ENCODE measurements at regions not wholly inside any gene's neighbourhood (a gene's known extent, or its start where the extent isn't known, plus 50 kb on each side); places are given as distances from the start of the nearest gene placed in this dataset.

GRCh38 chr13:65488606-65489005 is 1741.5 kb downstream of the PCDH9 start:
- peak in 1 of 2 donors; percentile 16 for DNase-seq (ENCODE audit: low read depth in 1 of 2, low spot score in 1 of 2)
- H3K27me3 ChIP-seq: no peaks in the 10 kb centered on the region
- no peaks in the 10 kb centered on the region for H3K9me3 ChIP-seq (ENCODE audit: low read depth)
- no peak overlapping the region for H3K4me3 ChIP-seq
- no peaks in the 10 kb centered on the region for H3K4me1 ChIP-seq (ENCODE audit: low read depth)
- no peak for TF ChIP-seq CTCF (IDR thresholded peaks at IDR 0.05; ENCODE audit: low read depth, low read length)
- no peak overlapping the region for H3K27ac ChIP-seq
- H3K36me3 ChIP-seq: no peaks in the 10 kb centered on the region

- H3K36me3 ChIP-seq: no peaks in the 10 kb centered on the region
- H3K4me1 ChIP-seq (ENCODE audit: low read depth): no peaks in the 10 kb centered on the region
- no peak for DNase-seq (ENCODE audit: low read depth in 1 of 2, low spot score in 1 of 2)
- H3K9me3 ChIP-seq (ENCODE audit: low read depth): no peaks in the 10 kb centered on the region
- no peak overlapping the region for H3K27ac ChIP-seq
- no peaks in the 10 kb centered on the region for H3K27me3 ChIP-seq
- no peak for TF ChIP-seq CTCF (IDR thresholded peaks at IDR 0.05; ENCODE audit: low read depth, low read length)
- no peak overlapping the region for H3K4me3 ChIP-seq
These were observed 1750.4 kb downstream of the PCDH9 start for GRCh38 chr13:65479692-65480091.

- Histone ChIP-seq H3K4me1 (ENCODE audit: low read depth) (no peaks in the 10 kb centered on the region), H3K36me3 (no peaks in the 10 kb centered on the region), H3K27me3 (no peaks in the 10 kb centered on the region), H3K4me3 (no peak overlapping the region), H3K27ac (no peak overlapping the region), H3K9me3 (ENCODE audit: low read depth) (no peaks in the 10 kb centered on the region)
- TF ChIP-seq CTCF (IDR thresholded peaks at IDR 0.05; ENCODE audit: low read depth, low read length): no peak
- no peak for DNase-seq (ENCODE audit: low read depth in 1 of 2, low spot score in 1 of 2)
These were observed 1756.9 kb downstream of the PCDH9 start for GRCh38 chr13:65473196-65473595.

GRCh38 chr13:65472336-65472735 is 1757.8 kb downstream of the PCDH9 start:
- Histone ChIP-seq H3K9me3 (ENCODE audit: low read depth) (no peaks in the 10 kb centered on the region), H3K4me3 (no peak overlapping the region), H3K27me3 (no peaks in the 10 kb centered on the region), H3K4me1 (ENCODE audit: low read depth) (no peaks in the 10 kb centered on the region), H3K27ac (no peak overlapping the region), H3K36me3 (no peaks in the 10 kb centered on the region)
- no peak for TF ChIP-seq CTCF (IDR thresholded peaks at IDR 0.05; ENCODE audit: low read depth, low read length)
- DNase-seq (ENCODE audit: low read depth in 1 of 2, low spot score in 1 of 2): peak in 1 of 2 donors; percentile 10

- Histone ChIP-seq H3K4me3 (no peak overlapping the region), H3K27me3 (no peaks in the 10 kb centered on the region), H3K27ac (no peak overlapping the region), H3K36me3 (no peaks in the 10 kb centered on the region), H3K4me1 (ENCODE audit: low read depth) (no peaks in the 10 kb centered on the region), H3K9me3 (ENCODE audit: low read depth) (no peaks in the 10 kb centered on the region)
- peak in 1 of 2 donors; percentile 28 for DNase-seq (ENCODE audit: low read depth in 1 of 2, low spot score in 1 of 2)
- no peak for TF ChIP-seq CTCF (IDR thresholded peaks at IDR 0.05; ENCODE audit: low read depth, low read length)
These were observed 1759.4 kb downstream of the PCDH9 start for GRCh38 chr13:65470781-65471180.

- no peak overlapping the region for H3K4me3 ChIP-seq
- peak in 1 of 2 donors; percentile 74 for DNase-seq (ENCODE audit: low read depth in 1 of 2, low spot score in 1 of 2)
- no peaks in the 10 kb centered on the region for H3K27me3 ChIP-seq
- no peaks in the 10 kb centered on the region for H3K4me1 ChIP-seq (ENCODE audit: low read depth)
- H3K9me3 ChIP-seq (ENCODE audit: low read depth): no peaks in the 10 kb centered on the region
- TF ChIP-seq CTCF (IDR thresholded peaks at IDR 0.05; ENCODE audit: low read depth, low read length): no peak
- no peak overlapping the region for H3K27ac ChIP-seq
- H3K36me3 ChIP-seq: no peaks in the 10 kb centered on the region
These were observed 1761.5 kb downstream of the PCDH9 start for GRCh38 chr13:65468628-65469027.
